HG03439 (cell line): ENCODE measurements at regions not wholly inside any gene's neighbourhood (a gene's known extent, or its start where the extent isn't known, plus 50 kb on each side); places are given as distances from the start of the nearest gene placed in this dataset.

Experiments
- ATAC-seq: cut with Tn5 transposase; IDR thresholded peaks from one replicate; pipeline ENCODE4 v1.9.1; 2021; ENCODE audit warnings: mild to moderate bottlenecking, moderate library complexity; ENCODE audit not compliant: unreplicated experiment

DNA sequence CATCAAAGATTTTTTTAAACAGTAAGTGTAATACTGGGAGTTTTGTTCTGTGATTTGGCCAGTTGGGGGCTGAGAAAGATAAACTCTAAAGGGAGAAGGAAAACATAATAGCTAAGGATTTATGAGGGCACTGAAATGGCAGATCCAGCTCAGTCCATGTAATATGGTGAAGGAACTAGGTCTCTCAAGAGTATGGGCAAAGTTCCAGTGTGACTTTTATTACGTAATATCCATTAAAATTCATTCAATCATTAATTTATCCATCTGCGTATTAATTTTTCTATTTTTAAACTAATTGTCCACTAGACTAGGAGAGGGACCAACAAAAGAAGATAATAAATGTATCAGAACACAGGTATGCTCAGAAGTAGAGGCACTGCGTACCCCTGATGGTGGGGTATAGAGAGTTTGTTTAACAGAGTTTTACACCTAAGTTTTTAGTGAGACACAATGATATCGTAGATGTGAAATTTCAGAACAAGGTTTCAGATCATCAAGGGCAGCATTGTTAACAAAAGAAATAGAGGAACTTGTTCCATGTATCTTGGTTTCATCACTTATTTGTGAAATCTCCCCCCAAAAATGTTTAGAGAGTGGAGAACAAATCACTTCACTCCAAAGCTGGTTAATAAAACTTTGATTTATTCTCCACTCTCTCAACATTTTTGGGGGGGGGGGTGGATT, 351.1 kb downstream of the GRXCR1 start:
- ATAC-seq = no peak

GRCh38 chr4:43244688-43245382, 352.3 kb downstream of the GRXCR1 start:
- peak; percentile 96 for ATAC-seq

DNA sequence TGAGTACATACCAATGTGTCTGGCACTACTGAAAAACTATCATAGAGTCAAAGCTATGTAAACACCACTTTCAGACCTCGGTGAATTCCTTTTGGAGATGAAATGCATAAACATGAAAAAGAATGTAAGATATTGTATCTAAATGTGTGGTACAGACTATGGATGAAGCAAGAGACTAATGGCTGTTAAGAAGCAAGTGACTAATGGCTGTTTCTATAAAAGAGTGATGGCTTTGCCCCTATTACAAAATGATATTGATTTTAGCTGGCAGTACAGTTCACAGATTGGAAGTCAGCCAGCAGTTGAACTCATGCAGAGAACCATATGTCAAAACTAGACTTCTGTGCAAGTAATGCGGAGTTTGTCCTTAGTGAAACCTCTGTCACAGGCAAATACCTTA, 359.3 kb downstream of the GRXCR1 start:
- ATAC-seq = no peak

- ATAC-seq = no peak
Observed at GRCh38 chr4:43253541-43253940, 361.0 kb downstream of the GRXCR1 start.

- ATAC-seq = no peak
Observed at GRCh38 chr4:43264730-43265129, 372.2 kb downstream of the GRXCR1 start.

GRCh38 chr4:43271946-43272345, 379.4 kb downstream of the GRXCR1 start:
- no peak for ATAC-seq

DNA sequence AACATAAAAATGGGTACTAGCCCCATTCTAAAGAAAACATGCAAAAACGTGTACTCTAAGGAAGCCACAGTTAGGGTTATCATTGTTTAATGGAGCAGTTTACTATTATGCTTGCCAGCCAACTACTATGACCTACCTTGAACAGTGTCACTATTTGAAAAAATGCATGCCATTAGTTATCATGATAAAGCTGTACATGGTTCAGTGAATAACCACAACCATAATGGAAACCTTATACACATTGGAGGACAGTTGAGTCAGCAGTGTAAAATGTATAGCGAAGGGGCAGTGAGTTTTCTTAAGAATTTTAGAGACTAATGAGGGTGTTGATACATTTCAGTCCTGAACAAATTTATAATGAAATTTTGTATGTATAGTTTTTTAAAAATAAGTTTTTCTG, 381.9 kb downstream of the GRXCR1 start:
- no peak for ATAC-seq

DNA sequence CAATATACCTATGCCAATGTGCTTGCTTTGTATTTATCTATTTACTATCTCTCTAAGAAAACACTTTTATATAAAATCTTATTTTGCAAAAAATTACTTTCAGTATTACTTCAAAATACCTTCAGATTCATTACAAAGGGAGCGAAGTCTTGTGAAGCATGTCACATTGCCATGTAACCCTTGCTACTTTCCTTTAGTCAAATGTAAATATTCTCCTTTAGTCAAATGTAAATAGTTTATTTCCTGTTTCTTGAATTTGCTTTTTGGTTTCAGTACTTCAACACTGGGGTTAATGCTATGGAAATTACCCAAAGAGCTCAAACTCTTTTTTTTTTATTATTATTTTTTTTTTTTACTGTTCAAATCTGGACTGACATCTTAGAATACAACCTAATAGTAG, 383.3 kb downstream of the GRXCR1 start:
- no peak for ATAC-seq

DNA sequence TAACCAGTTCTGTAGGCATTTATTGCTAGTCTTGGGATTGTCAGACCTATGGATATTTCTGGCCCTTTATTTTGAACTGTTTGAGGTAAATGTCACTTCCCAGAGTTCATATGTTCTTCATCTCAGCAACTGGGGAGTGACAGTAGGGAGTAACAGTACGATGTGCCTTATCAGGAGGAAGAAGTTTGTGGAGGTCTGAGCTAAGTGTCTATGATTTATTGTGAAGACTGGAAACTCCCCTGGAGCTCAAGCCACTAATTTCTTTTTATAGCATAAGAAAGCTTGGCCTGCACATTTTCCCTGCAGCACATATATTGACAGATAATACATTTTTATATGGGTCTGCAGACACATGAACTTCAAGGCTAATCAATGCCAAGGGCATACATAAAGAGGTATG, 383.8 kb downstream of the GRXCR1 start:
- no peak for ATAC-seq

GRCh38 chr4:43277003-43277402, 384.5 kb downstream of the GRXCR1 start:
- ATAC-seq = no peak

- ATAC-seq = no peak
Observed at GRCh38 chr4:43282534-43282933, 390.0 kb downstream of the GRXCR1 start.

DNA sequence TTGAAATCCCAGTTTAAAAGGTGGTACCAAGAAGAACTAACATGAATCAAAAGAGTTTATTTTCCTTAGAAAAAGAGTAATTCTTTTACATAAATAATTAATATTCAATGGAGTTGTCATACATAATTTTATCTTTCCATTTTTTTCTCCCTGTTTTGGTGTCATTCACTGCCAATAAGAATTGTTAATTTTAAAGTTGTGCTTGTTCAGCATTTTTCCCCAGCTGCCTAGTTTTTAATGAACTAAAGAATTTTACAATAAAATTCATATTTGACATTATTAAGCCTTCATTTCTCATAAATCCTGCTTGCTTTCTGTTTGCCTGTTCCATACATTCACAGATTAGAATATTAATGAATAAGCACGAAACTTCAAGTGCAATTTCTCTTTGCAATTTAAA, 393.6 kb downstream of the GRXCR1 start:
- ATAC-seq = no peak

GRCh38 chr4:43296946-43297528, 404.5 kb downstream of the GRXCR1 start:
- ATAC-seq = no peak

DNA sequence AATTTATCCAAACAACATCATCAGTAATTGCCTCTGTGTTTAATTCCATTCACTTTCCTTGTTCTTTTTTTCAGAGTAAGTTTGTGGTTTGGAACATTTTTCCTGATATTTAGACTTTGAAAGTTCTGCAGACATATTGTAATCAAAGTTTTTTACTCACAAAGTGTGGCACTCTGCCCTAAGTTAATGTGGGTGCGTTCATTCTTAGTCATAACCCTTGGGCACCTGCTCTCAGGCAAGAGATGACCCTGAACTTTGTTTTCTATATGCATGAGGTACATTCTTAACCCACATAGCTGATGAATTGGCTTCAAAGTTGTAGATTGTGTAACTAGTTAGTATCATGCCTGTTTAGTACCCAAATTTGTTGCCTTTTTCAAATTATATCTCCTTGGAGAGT, 424.3 kb downstream of the GRXCR1 start:
- no peak for ATAC-seq

DNA sequence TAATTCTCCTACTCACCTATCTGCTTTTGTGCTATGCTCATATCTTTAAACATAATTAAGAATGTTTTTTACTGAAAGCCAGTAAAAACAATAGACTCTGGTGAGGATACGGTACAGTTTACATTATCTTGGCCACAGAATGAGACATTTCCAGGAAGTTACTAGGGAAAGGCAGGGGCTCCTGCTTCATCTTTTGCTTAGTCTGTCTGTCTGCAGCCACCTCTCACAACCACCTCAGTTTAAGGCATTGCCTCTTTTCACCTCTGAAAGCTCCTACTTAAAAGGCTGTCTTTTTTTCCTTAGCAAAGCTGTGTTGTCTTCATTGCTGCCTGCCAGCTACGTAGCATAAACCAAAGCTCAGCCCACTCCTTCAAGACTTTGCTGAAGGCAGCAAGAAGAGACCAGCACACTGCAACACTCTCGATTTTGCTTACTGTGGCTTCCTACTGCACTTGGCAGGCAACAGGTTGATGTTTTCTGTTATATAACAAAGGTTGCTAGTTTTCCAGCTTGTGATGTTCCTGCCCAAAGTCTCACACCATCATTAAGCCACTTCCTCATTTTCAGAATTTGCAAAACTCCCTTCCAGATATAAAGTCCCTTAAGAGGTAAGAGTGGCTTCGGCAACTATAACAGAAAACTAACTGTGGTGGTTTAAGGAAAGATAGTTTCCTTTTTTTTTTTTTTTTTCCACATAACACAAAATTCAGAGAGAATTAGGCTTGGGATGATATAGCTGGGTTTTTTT, 432.9 kb downstream of the GRXCR1 start:
- ATAC-seq = no peak

DNA sequence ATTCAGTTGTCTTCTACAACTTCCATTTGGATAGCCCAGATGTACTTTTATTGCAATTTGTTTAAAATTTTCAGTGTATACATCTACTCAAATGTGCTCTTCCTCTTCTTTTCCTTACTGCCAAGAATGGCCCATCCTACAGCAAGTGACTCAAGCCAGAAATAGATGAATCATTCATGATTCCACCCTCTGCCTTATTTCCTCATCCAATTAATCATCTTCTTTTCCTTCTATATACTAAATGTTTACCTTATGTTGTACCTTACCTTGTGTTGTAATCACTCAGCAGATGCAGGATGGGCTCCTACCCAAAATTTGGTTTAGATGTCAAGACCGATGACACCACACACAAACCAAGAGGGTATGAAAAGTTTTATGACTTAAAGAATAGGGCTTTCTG, 437.8 kb downstream of the GRXCR1 start:
- no peak for ATAC-seq

GRCh38 chr4:43331226-43332051, 438.9 kb downstream of the GRXCR1 start:
- ATAC-seq = no peak

DNA sequence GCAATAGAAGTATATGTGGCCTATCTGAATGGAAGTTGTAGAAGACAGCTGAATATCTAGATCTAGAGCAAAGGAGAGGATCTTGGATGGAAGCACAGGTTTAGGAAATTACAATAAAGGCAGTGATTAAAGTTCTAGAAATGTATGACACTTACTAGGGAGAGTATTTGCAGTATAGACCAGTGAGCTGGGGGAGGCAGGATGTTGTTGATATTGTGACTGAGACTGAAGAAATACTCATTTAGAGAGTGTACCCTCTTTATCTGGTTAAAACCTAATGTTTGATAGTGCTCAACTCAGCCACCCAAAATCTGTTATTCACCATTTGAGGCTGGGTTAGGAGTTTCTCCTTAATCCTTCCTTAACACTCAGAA, 439.5 kb downstream of the GRXCR1 start:
- ATAC-seq = no peak

GRCh38 chr4:43337707-43338106, 445.2 kb downstream of the GRXCR1 start:
- no peak for ATAC-seq

DNA sequence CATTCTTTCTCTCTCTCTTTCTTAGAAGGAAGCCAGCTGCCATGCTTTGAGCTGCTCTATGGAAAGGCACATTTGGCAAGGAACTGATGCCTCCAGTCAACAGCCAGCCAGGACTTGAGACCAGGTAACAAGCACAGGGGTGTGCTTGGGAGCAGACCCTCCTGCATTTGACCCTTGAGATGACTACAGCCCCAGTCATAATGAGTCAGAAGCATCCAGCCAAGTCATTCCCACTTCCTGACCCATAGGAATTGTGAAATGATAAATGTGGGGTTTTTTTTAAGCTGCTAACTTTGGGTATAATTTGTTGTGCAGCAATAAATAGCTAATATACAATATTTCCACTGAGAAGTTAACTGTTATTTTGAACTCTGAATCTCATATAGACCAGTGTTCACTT, 446.9 kb downstream of the GRXCR1 start:
- ATAC-seq = no peak

- no peak for ATAC-seq
Observed at GRCh38 chr4:43341741-43342140, 449.2 kb downstream of the GRXCR1 start.
